ENCODE measurements at regions not wholly inside any gene's neighbourhood (a gene's known extent, or its start where the extent isn't known, plus 50 kb on each side); places are given as distances from the start of the nearest gene placed in this dataset.

GRCh38 chr10:44673245-44673983, 237.7 kb upstream of the TMEM72 start:
- TF ChIP-seq ZNF565 (CRISPR knock-in tag; conservative IDR thresholded peaks at IDR 0.05; ENCODE audit: low read depth) (no peak), ZNF8 (CRISPR knock-in tag; IDR thresholded peaks at IDR 0.05) (no peak), ZFP30 (CRISPR knock-in tag; IDR thresholded peaks at IDR 0.05) (no peak), PATZ1 (CRISPR knock-in tag; IDR thresholded peaks at IDR 0.05; ENCODE audit: borderline replicate concordance) (no peak), TCF4 (CRISPR knock-in tag; IDR thresholded peaks at IDR 0.05; ENCODE audit: borderline replicate concordance) (no peak), ZC3H10 (CRISPR knock-in tag; IDR thresholded peaks at IDR 0.05) (no peak), POU6F1 (CRISPR knock-in tag; IDR thresholded peaks at IDR 0.05; ENCODE audit: borderline replicate concordance, low read depth) (no peak), TOX (CRISPR knock-in tag; IDR thresholded peaks at IDR 0.05; ENCODE audit: borderline replicate concordance) (no peak), CSDC2 (CRISPR knock-in tag; IDR thresholded peaks at IDR 0.05) (no peak), ZFP3 (CRISPR knock-in tag; IDR thresholded peaks at IDR 0.05) (no peak)
- no peak for ATAC-seq

GRCh38 chr10:44674536-44675386, 236.4 kb upstream of the TMEM72 start:
- TF ChIP-seq ZFP3 (CRISPR knock-in tag; IDR thresholded peaks at IDR 0.05) = no peak
- TF ChIP-seq TOX (CRISPR knock-in tag; IDR thresholded peaks at IDR 0.05; ENCODE audit: borderline replicate concordance) = no peak
- TF ChIP-seq OSR1 (CRISPR knock-in tag; IDR thresholded peaks at IDR 0.05) = no peak
- TF ChIP-seq CSRNP3 (CRISPR knock-in tag; IDR thresholded peaks at IDR 0.05) = no peak
- no peak for TF ChIP-seq CREB5 (CRISPR knock-in tag; IDR thresholded peaks at IDR 0.05; ENCODE audit: low read depth)
- TF ChIP-seq ARNTL (CRISPR knock-in tag; IDR thresholded peaks at IDR 0.05; ENCODE audit: borderline replicate concordance, low read depth) = no peak
- TF ChIP-seq TSHZ2 (CRISPR knock-in tag; IDR thresholded peaks at IDR 0.05) = no peak
- no peak for TF ChIP-seq ZNF8 (CRISPR knock-in tag; IDR thresholded peaks at IDR 0.05)
- TF ChIP-seq ZNF70 (CRISPR knock-in tag; IDR thresholded peaks at IDR 0.05) = no peak
- ATAC-seq = no peak

- ATAC-seq = no peak
- TF ChIP-seq OSR1 (CRISPR knock-in tag; IDR thresholded peaks at IDR 0.05) (no peak), CREB5 (CRISPR knock-in tag; IDR thresholded peaks at IDR 0.05; ENCODE audit: low read depth) (no peak), SNAI2 (CRISPR knock-in tag; IDR thresholded peaks at IDR 0.05) (no peak), BACH2 (CRISPR knock-in tag; IDR thresholded peaks at IDR 0.05; ENCODE audit: borderline replicate concordance) (no peak), TOX (CRISPR knock-in tag; IDR thresholded peaks at IDR 0.05; ENCODE audit: borderline replicate concordance) (no peak), ISL1 (CRISPR knock-in tag; IDR thresholded peaks at IDR 0.05) (no peak), ZFP30 (CRISPR knock-in tag; IDR thresholded peaks at IDR 0.05) (no peak), CSRNP3 (CRISPR knock-in tag; IDR thresholded peaks at IDR 0.05) (no peak), RARB (CRISPR knock-in tag; IDR thresholded peaks at IDR 0.05) (no peak), ARNTL (CRISPR knock-in tag; IDR thresholded peaks at IDR 0.05; ENCODE audit: borderline replicate concordance, low read depth) (no peak), ZFP3 (CRISPR knock-in tag; IDR thresholded peaks at IDR 0.05) (no peak), PATZ1 (CRISPR knock-in tag; IDR thresholded peaks at IDR 0.05; ENCODE audit: borderline replicate concordance) (no peak)
These were observed 235.7 kb upstream of the TMEM72 start for GRCh38 chr10:44675387-44675874.

Data from SK-N-SH treated with all-trans-retinoic acid at 6 μM for 48 hours (cell line).